ENCODE measurements at regions not wholly inside any gene's neighbourhood (a gene's known extent, or its start where the extent isn't known, plus 50 kb on each side); places are given as distances from the start of the nearest gene placed in this dataset.

- no peak overlapping the region for H3K4me2 ChIP-seq (ENCODE audit: insufficient read depth, low read length, poor library complexity, severe bottlenecking)
- H3K18ac ChIP-seq (ENCODE audit: low read length), result no peak overlapping the region
- no peak for DNase-seq (ENCODE audit: low spot score)
- H3K36me3 ChIP-seq (replicated peaks in 1 of 2; ENCODE audit: control insufficient read depth in 2 of 2, insufficient read depth in 2 of 2, low read length in 2 of 2), result no peaks in the 10 kb centered on the region
- no peaks in the 10 kb centered on the region for H3K27me3 ChIP-seq (ENCODE audit: control insufficient read depth in 3 of 3, insufficient read depth in 3 of 3, low read depth in 1 of 3, low read length in 3 of 3)
- H3K23ac ChIP-seq (ENCODE audit: low read depth, low read length, poor library complexity), result no peak overlapping the region
- H2BK120ac ChIP-seq (ENCODE audit: low read depth, low read length), result no peak overlapping the region
- no peak overlapping the region for H3K9ac ChIP-seq (ENCODE audit: low read depth, low read length, poor library complexity)
- no peak overlapping the region for H3K14ac ChIP-seq (ENCODE audit: low read length)
- H4K91ac ChIP-seq (ENCODE audit: low read depth, low read length, poor library complexity), result no peak overlapping the region
- no CpG with 5 or more reads among the region's 5 CpGs for WGBS, 2 donors (ENCODE audit: extremely low coverage in 2 of 2, insufficient read length in 2 of 2, insufficient replicate concordance in 1 of 2)
- H4K8ac ChIP-seq (ENCODE audit: low read depth, low read length), result no peak overlapping the region
- no peak overlapping the region for H2BK5ac ChIP-seq (ENCODE audit: low read length)
- H3K4me1 ChIP-seq (ENCODE audit: control insufficient read depth in 2 of 2, insufficient read depth in 1 of 2, low read depth in 1 of 2, low read length in 2 of 2), result peaks cover 0 to 3% of the 10 kb centered on the region in 2 donors
- H3K4me3 ChIP-seq (ENCODE audit: low read length in 2 of 2), result no peak overlapping the region
- no peak overlapping the region for H2BK12ac ChIP-seq (ENCODE audit: low read length)
- no peak overlapping the region for H2AK5ac ChIP-seq (ENCODE audit: low read depth, low read length)
- no peaks in the 10 kb centered on the region for H3K79me1 ChIP-seq (ENCODE audit: low read depth, low read length)
- no peaks in the 10 kb centered on the region for H3K9me3 ChIP-seq (replicated peaks in 1 of 2; ENCODE audit: control insufficient read depth in 2 of 2, insufficient read depth in 1 of 2, low read depth in 1 of 2, low read length in 2 of 2)
- no peak overlapping the region for H2BK15ac ChIP-seq (ENCODE audit: low read length)
- no peak overlapping the region for H3K27ac ChIP-seq (replicated peaks; ENCODE audit: low read length)
- H2AFZ ChIP-seq (ENCODE audit: low read length), result peak overlapping the region; percentile 82
- no peak overlapping the region for H3K4ac ChIP-seq (ENCODE audit: low read length)
Measured at GRCh38 chr17:13387236-13387635, 214.5 kb downstream of the HS3ST3A1 start.

- Histone ChIP-seq H3K4ac (ENCODE audit: low read length) (no peak overlapping the region), H3K4me3 (ENCODE audit: low read length in 2 of 2) (no peak overlapping the region), H3K79me1 (ENCODE audit: low read depth, low read length) (no peaks in the 10 kb centered on the region), H4K8ac (ENCODE audit: low read depth, low read length) (no peak overlapping the region), H3K4me2 (ENCODE audit: insufficient read depth, low read length, poor library complexity, severe bottlenecking) (no peak overlapping the region), H3K9me3 (replicated peaks in 1 of 2; ENCODE audit: control insufficient read depth in 2 of 2, insufficient read depth in 1 of 2, low read depth in 1 of 2, low read length in 2 of 2) (no peaks in the 10 kb centered on the region), H3K36me3 (replicated peaks in 1 of 2; ENCODE audit: control insufficient read depth in 2 of 2, insufficient read depth in 2 of 2, low read length in 2 of 2) (no peaks in the 10 kb centered on the region), H2BK15ac (ENCODE audit: low read length) (no peak overlapping the region), H3K14ac (ENCODE audit: low read length) (no peak overlapping the region), H2AK5ac (ENCODE audit: low read depth, low read length) (no peak overlapping the region), H2AFZ (ENCODE audit: low read length) (peak overlapping the region; percentile 6), H4K91ac (ENCODE audit: low read depth, low read length, poor library complexity) (no peak overlapping the region), H2BK12ac (ENCODE audit: low read length) (no peak overlapping the region), H3K23ac (ENCODE audit: low read depth, low read length, poor library complexity) (no peak overlapping the region), H3K27me3 (ENCODE audit: control insufficient read depth in 3 of 3, insufficient read depth in 3 of 3, low read depth in 1 of 3, low read length in 3 of 3) (no peaks in the 10 kb centered on the region), H2BK120ac (ENCODE audit: low read depth, low read length) (no peak overlapping the region), H3K27ac (replicated peaks; ENCODE audit: low read length) (no peak overlapping the region), H3K4me1 (ENCODE audit: control insufficient read depth in 2 of 2, insufficient read depth in 1 of 2, low read depth in 1 of 2, low read length in 2 of 2) (peaks cover 0 to 3% of the 10 kb centered on the region in 2 donors), H3K18ac (ENCODE audit: low read length) (no peak overlapping the region), H3K9ac (ENCODE audit: low read depth, low read length, poor library complexity) (no peak overlapping the region), H2BK5ac (ENCODE audit: low read length) (no peak overlapping the region)
- WGBS, 2 donors (ENCODE audit: extremely low coverage in 2 of 2, insufficient read length in 2 of 2, insufficient replicate concordance in 1 of 2), result no CpG with 5 or more reads among the region's 5 CpGs
- DNase-seq (ENCODE audit: low spot score), result no peak
Measured at GRCh38 chr17:13385481-13385911, 216.2 kb downstream of the HS3ST3A1 start.

GRCh38 chr17:13384626-13385025, 217.1 kb downstream of the HS3ST3A1 start:
- Histone ChIP-seq H3K27ac (replicated peaks; ENCODE audit: low read length) (no peak overlapping the region), H2BK15ac (ENCODE audit: low read length) (no peak overlapping the region), H3K79me1 (ENCODE audit: low read depth, low read length) (no peaks in the 10 kb centered on the region), H3K4ac (ENCODE audit: low read length) (no peak overlapping the region), H2BK120ac (ENCODE audit: low read depth, low read length) (no peak overlapping the region), H2BK5ac (ENCODE audit: low read length) (no peak overlapping the region), H3K36me3 (replicated peaks in 1 of 2; ENCODE audit: control insufficient read depth in 2 of 2, insufficient read depth in 2 of 2, low read length in 2 of 2) (no peaks in the 10 kb centered on the region), H2AFZ (ENCODE audit: low read length) (no peak overlapping the region), H3K4me1 (ENCODE audit: control insufficient read depth in 2 of 2, insufficient read depth in 1 of 2, low read depth in 1 of 2, low read length in 2 of 2) (peaks cover 0 to 3% of the 10 kb centered on the region in 2 donors), H3K9me3 (replicated peaks in 1 of 2; ENCODE audit: control insufficient read depth in 2 of 2, insufficient read depth in 1 of 2, low read depth in 1 of 2, low read length in 2 of 2) (no peaks in the 10 kb centered on the region), H3K4me2 (ENCODE audit: insufficient read depth, low read length, poor library complexity, severe bottlenecking) (no peak overlapping the region), H3K23ac (ENCODE audit: low read depth, low read length, poor library complexity) (no peak overlapping the region), H4K91ac (ENCODE audit: low read depth, low read length, poor library complexity) (no peak overlapping the region), H3K14ac (ENCODE audit: low read length) (no peak overlapping the region), H2AK5ac (ENCODE audit: low read depth, low read length) (no peak overlapping the region), H3K9ac (ENCODE audit: low read depth, low read length, poor library complexity) (no peak overlapping the region), H3K27me3 (ENCODE audit: control insufficient read depth in 3 of 3, insufficient read depth in 3 of 3, low read depth in 1 of 3, low read length in 3 of 3) (no peaks in the 10 kb centered on the region), H3K4me3 (ENCODE audit: low read length in 2 of 2) (no peak overlapping the region), H4K8ac (ENCODE audit: low read depth, low read length) (no peak overlapping the region), H3K18ac (ENCODE audit: low read length) (no peak overlapping the region), H2BK12ac (ENCODE audit: low read length) (no peak overlapping the region)
- no CpG with 5 or more reads among the region's 1 CpG for WGBS, 2 donors (ENCODE audit: extremely low coverage in 2 of 2, insufficient read length in 2 of 2, insufficient replicate concordance in 1 of 2)
- DNase-seq (ENCODE audit: low spot score), result no peak

GRCh38 chr17:13378361-13378760, 223.4 kb downstream of the HS3ST3A1 start:
- H3K4me3 ChIP-seq (ENCODE audit: low read length in 2 of 2), result no peak overlapping the region
- H3K23ac ChIP-seq (ENCODE audit: low read depth, low read length, poor library complexity), result no peak overlapping the region
- no peak overlapping the region for H2AFZ ChIP-seq (ENCODE audit: low read length)
- H4K91ac ChIP-seq (ENCODE audit: low read depth, low read length, poor library complexity), result no peak overlapping the region
- no peaks in the 10 kb centered on the region for H3K27me3 ChIP-seq (ENCODE audit: control insufficient read depth in 3 of 3, insufficient read depth in 3 of 3, low read depth in 1 of 3, low read length in 3 of 3)
- H3K27ac ChIP-seq (replicated peaks; ENCODE audit: low read length), result no peak overlapping the region
- no peaks in the 10 kb centered on the region for H3K4me1 ChIP-seq (ENCODE audit: control insufficient read depth in 2 of 2, insufficient read depth in 1 of 2, low read depth in 1 of 2, low read length in 2 of 2)
- H3K4me2 ChIP-seq (ENCODE audit: insufficient read depth, low read length, poor library complexity, severe bottlenecking), result no peak overlapping the region
- H2BK12ac ChIP-seq (ENCODE audit: low read length), result no peak overlapping the region
- H3K9me3 ChIP-seq (replicated peaks in 1 of 2; ENCODE audit: control insufficient read depth in 2 of 2, insufficient read depth in 1 of 2, low read depth in 1 of 2, low read length in 2 of 2), result peaks cover 0 to 2% of the 10 kb centered on the region in 2 donors
- no peak for DNase-seq (ENCODE audit: low spot score)
- no peak overlapping the region for H3K9ac ChIP-seq (ENCODE audit: low read depth, low read length, poor library complexity)
- no peak overlapping the region for H3K14ac ChIP-seq (ENCODE audit: low read length)
- no peak overlapping the region for H2BK15ac ChIP-seq (ENCODE audit: low read length)
- H3K18ac ChIP-seq (ENCODE audit: low read length), result no peak overlapping the region
- no peaks in the 10 kb centered on the region for H3K79me1 ChIP-seq (ENCODE audit: low read depth, low read length)
- H3K36me3 ChIP-seq (replicated peaks in 1 of 2; ENCODE audit: control insufficient read depth in 2 of 2, insufficient read depth in 2 of 2, low read length in 2 of 2), result no peaks in the 10 kb centered on the region
- no peak overlapping the region for H2AK5ac ChIP-seq (ENCODE audit: low read depth, low read length)
- no peak overlapping the region for H3K4ac ChIP-seq (ENCODE audit: low read length)
- no peak overlapping the region for H2BK5ac ChIP-seq (ENCODE audit: low read length)
- no peak overlapping the region for H2BK120ac ChIP-seq (ENCODE audit: low read depth, low read length)
- H4K8ac ChIP-seq (ENCODE audit: low read depth, low read length), result no peak overlapping the region
- WGBS, 2 donors (ENCODE audit: extremely low coverage in 2 of 2, insufficient read length in 2 of 2, insufficient replicate concordance in 1 of 2), result no CpG with 5 or more reads among the region's 2 CpGs

Data from neuronal stem cell (in vitro differentiated cells).